DND-41 (cell line): ENCODE measurements at regions not wholly inside any gene's neighbourhood (a gene's known extent, or its start where the extent isn't known, plus 50 kb on each side); places are given as distances from the start of the nearest gene placed in this dataset.

Experiments used
- ATAC-seq: fragments of 200-7000 bp; cut with Tn5 transposase; 3 replicates; pipeline ENCODE4 v1.9.1; 2021; ENCODE audit warnings: low read depth; ENCODE audit not compliant: insufficient read depth
- DNase-seq: peaks from one replicate; pipeline ENCODE4 v3.0.0-alpha.2; 2020
- H2AFZ ChIP-seq: 2 replicates; pipeline ENCODE4 v1.6.0; 2012; ENCODE audit warnings: low read depth, low read length
- H3K27ac ChIP-seq: 2 replicates; pipeline ENCODE4 v1.5.1; 2012; ENCODE audit warnings: low read length, inconsistent platforms
- H3K27me3 ChIP-seq: fragments of 200-600 bp; sonication (generic); 2 replicates; pipeline ENCODE4 v1.6.0; 2012; ENCODE audit warnings: low read length, mild to moderate bottlenecking, inconsistent platforms; ENCODE audit not compliant: insufficient read depth, poor library complexity
- H3K36me3 ChIP-seq: 2 replicates; pipeline ENCODE4 v1.5.1; 2012; ENCODE audit warnings: low read length, inconsistent platforms; ENCODE audit not compliant: insufficient read depth
- H3K4me1 ChIP-seq: 2 replicates; pipeline ENCODE4 v1.5.1; 2012; ENCODE audit warnings: mild to moderate bottlenecking, low read length; ENCODE audit not compliant: insufficient read depth
- H3K4me2 ChIP-seq: 2 replicates; pipeline ENCODE4 v1.6.0; 2012; ENCODE audit warnings: mild to moderate bottlenecking, moderate library complexity, low read length, inconsistent platforms; ENCODE audit not compliant: insufficient read depth
- H3K4me3 ChIP-seq, 2 experiments: fragments of 200-600 bp in 1 of 2; shearing (Covaris generic) in 1 of 2; 2 replicates each; pipeline ENCODE4 v1.5.1; 2012 to 2016; ENCODE audit warnings: inconsistent platforms in 2 of 2, low read length in 2 of 2, mild to moderate bottlenecking in 2 of 2, low read depth in 1 of 2, moderate library complexity in 1 of 2
- H3K79me2 ChIP-seq: 2 replicates; pipeline ENCODE4 v1.6.0; 2012; ENCODE audit warnings: low read length, inconsistent platforms; ENCODE audit not compliant: insufficient read depth
- H3K9ac ChIP-seq: 2 replicates; pipeline ENCODE4 v1.6.0; 2012; ENCODE audit warnings: low read depth, mild to moderate bottlenecking, inconsistent platforms, low read length, moderate library complexity
- H3K9me3 ChIP-seq: 2 replicates; pipeline ENCODE4 v1.5.1; 2012; ENCODE audit warnings: low read length, moderate library complexity, mild to moderate bottlenecking, inconsistent platforms; ENCODE audit not compliant: insufficient read depth, severe bottlenecking
- H4K20me1 ChIP-seq: 2 replicates; pipeline ENCODE4 v1.6.0; 2012; ENCODE audit warnings: low read length; ENCODE audit not compliant: insufficient read depth
- CTCF ChIP-seq: IDR thresholded peaks from 2 replicates; pipeline ENCODE4 v1.5.1; 2012; ENCODE audit warnings: borderline replicate concordance, low read length, moderate library complexity, mild to moderate bottlenecking; ENCODE audit not compliant: poor library complexity, severe bottlenecking; ENCODE audit errors: extremely low read depth
- EZH2 ChIP-seq: IDR thresholded peaks from 3 replicates; pipeline ENCODE4 v1.6.1; 2012; ENCODE audit warnings: borderline replicate concordance, low read depth, mild to moderate bottlenecking, moderate library complexity, low read length, inconsistent platforms; ENCODE audit not compliant: severe bottlenecking

DNA sequence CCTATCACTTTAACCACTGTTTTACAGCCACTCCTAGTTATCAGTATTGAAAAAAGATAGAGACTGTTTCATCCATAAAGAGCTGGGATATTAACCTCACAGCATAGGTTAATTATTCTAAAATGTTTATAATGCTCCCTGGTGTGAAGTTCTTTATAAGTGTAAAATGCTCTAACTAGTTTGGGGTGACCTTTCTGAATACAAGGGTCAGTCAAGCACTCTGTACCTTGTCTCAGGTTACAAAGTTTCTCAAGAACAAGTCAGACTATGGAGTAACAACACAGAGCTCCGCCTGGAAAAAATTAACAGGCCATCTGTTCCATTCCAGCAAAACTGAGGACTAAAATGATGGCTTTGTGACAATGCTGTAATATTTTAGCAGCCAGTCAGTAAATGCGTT lies 107.4 kb downstream of the NOL4 start:
- H3K27me3 ChIP-seq: peaks cover 3% of the 10 kb centered on the region
- H4K20me1 ChIP-seq: no peaks in the 10 kb centered on the region
- no peak for TF ChIP-seq EZH2
- no peak for TF ChIP-seq CTCF
- no peaks in the 10 kb centered on the region for H3K9me3 ChIP-seq
- H3K4me3 ChIP-seq: no peak overlapping the region
- no peaks in the 10 kb centered on the region for H3K36me3 ChIP-seq
- H3K9ac ChIP-seq: no peak overlapping the region
- no peak overlapping the region for H3K4me2 ChIP-seq
- H3K79me2 ChIP-seq: no peaks in the 10 kb centered on the region
- no peak overlapping the region for H2AFZ ChIP-seq
- ATAC-seq (no peak), DNase-seq (no peak)
- H3K4me1 ChIP-seq: no peaks in the 10 kb centered on the region
- no peak overlapping the region for H3K27ac ChIP-seq

GRCh38 chr18:34115409-34116081 lies 109.2 kb downstream of the NOL4 start:
- no peaks in the 10 kb centered on the region for H4K20me1 ChIP-seq
- no peaks in the 10 kb centered on the region for H3K79me2 ChIP-seq
- H3K4me2 ChIP-seq: no peak overlapping the region
- H3K9me3 ChIP-seq: no peaks in the 10 kb centered on the region
- no peak for ATAC-seq
- H3K27ac ChIP-seq: no peak overlapping the region
- peaks cover 3% of the 10 kb centered on the region for H3K27me3 ChIP-seq
- DNase-seq: no peak
- H3K4me1 ChIP-seq: no peaks in the 10 kb centered on the region
- no peak overlapping the region for H3K9ac ChIP-seq
- H2AFZ ChIP-seq: no peak overlapping the region
- no peak for TF ChIP-seq CTCF
- TF ChIP-seq EZH2: no peak
- H3K36me3 ChIP-seq: no peaks in the 10 kb centered on the region
- no peak overlapping the region for H3K4me3 ChIP-seq

DNA sequence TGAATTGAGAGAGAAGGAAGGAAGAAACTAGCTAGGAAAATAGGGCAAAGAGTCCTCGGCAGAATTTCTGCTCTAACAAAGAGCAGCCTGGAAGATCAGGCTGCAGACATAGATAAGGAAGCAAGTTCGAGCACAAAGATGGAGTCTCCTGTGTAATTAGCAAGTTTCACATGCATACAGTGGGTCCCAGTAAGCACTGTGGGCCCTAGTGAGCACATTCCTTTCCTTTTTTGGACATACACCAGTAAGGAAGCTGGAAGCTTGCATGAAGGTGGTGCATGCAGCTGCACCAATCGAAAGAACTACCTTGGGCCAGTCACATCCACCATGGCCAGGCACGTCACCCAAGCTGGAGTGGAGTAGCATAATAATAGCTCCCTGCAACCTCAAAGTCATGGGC lies 109.7 kb downstream of the NOL4 start:
- no peak overlapping the region for H2AFZ ChIP-seq
- no peak for ATAC-seq
- no peaks in the 10 kb centered on the region for H3K4me1 ChIP-seq

More for the DNA sequence above, 109.7 kb downstream of the NOL4 start:
- no peak overlapping the region for H3K27ac ChIP-seq
- H3K9me3 ChIP-seq: no peaks in the 10 kb centered on the region
- H3K36me3 ChIP-seq: no peaks in the 10 kb centered on the region
- TF ChIP-seq CTCF (no peak), EZH2 (no peak)
- no peak for DNase-seq
- H3K4me2 ChIP-seq: no peak overlapping the region
- H3K27me3 ChIP-seq: peaks cover 3% of the 10 kb centered on the region
- no peaks in the 10 kb centered on the region for H4K20me1 ChIP-seq
- H3K9ac ChIP-seq: no peak overlapping the region
- no peak overlapping the region for H3K4me3 ChIP-seq
- no peaks in the 10 kb centered on the region for H3K79me2 ChIP-seq
